Bronchial epithelial cell (primary cell): ENCODE measurements at regions not wholly inside any gene's neighbourhood (a gene's known extent, or its start where the extent isn't known, plus 50 kb on each side); places are given as distances from the start of the nearest gene placed in this dataset.

Experiments used
- DNase-seq: peaks from one replicate; pipeline ENCODE4 v3.0.0-alpha.2; 2010; ENCODE audit warnings: low read depth
- FAIRE-seq: peaks from 2 replicates; lab custom pipeline; 2011; peaks lifted over from hg19 to GRCh38; lab: Jason Lieb, UNC
- H3K27me3 ChIP-seq: 2 replicates; pipeline ENCODE4 v1.5.1; 2011; ENCODE audit warnings: low read length; ENCODE audit not compliant: control insufficient read depth, insufficient read depth
- H3K36me3 ChIP-seq: 2 replicates; pipeline ENCODE4 v1.5.1; 2011; ENCODE audit warnings: low read length; ENCODE audit not compliant: control insufficient read depth, insufficient read depth
- H3K4me3 ChIP-seq: 2 replicates; pipeline ENCODE4 v1.5.1; 2011; ENCODE audit warnings: mild to moderate bottlenecking, low read depth, low read length, control low read depth
- CTCF ChIP-seq: IDR thresholded peaks from 2 replicates; pipeline ENCODE4 v1.5.1; 2011; ENCODE audit warnings: mild to moderate bottlenecking, moderate library complexity, low read length, control low read depth, inconsistent platforms; ENCODE audit not compliant: insufficient read depth, severe bottlenecking

DNA sequence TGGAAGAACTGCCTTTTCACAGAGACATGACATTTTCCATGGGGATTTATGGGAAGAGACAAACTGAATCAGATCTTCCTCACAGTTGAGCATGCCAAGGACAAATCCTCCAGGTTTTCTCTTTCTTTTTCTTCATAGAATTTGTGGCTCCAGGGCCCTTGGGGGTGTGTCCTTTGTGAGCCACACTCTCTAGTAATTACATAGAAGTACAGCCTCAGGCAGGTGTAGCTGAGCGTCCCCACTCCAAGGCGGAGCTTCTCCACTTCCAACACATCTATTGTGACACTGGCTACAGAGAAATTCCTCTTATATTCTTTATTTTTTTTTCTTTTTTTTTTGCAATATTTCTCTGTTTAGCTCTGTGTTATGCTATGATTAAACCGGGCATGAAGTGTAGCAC is 420.5 kb upstream of the CD180 start:
- FAIRE-seq = no peak
- DNase-seq = no peak
- H3K27me3 ChIP-seq = no peaks in the 10 kb centered on the region
- no peaks in the 10 kb centered on the region for H3K36me3 ChIP-seq
- no peak overlapping the region for H3K4me3 ChIP-seq
- TF ChIP-seq CTCF = no peak

- DNase-seq (no peak), FAIRE-seq (no peak)
- Histone ChIP-seq H3K36me3 (no peaks in the 10 kb centered on the region), H3K4me3 (no peak overlapping the region), H3K27me3 (no peaks in the 10 kb centered on the region)
- no peak for TF ChIP-seq CTCF
Measured at GRCh38 chr5:67612961-67613360, 416.4 kb upstream of the CD180 start.

- H3K4me3 ChIP-seq = no peak overlapping the region
- H3K27me3 ChIP-seq = no peaks in the 10 kb centered on the region
Measured at GRCh38 chr5:67610186-67610912, 413.8 kb upstream of the CD180 start.

DNA sequence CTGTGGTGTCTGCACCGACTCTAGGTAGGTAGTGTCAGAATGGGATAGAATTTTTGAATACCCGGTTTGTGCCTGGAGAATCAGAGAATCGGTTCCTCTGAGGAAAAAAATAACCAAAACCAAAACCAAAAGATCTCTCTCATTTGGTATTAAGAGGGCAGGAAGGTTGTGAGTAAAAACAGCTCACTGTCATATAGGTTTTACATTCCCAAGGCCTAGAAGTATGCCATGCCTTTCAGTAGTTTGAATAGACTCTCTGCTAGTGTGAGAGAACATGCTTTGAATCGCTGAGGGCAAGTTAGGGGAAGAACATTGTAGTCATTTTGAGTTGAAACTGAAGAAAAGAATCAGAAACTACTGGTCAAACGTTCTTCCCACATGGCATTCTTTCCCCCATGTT is 411.4 kb upstream of the CD180 start:
- Histone ChIP-seq H3K36me3 (no peaks in the 10 kb centered on the region), H3K4me3 (no peak overlapping the region), H3K27me3 (no peaks in the 10 kb centered on the region)
- TF ChIP-seq CTCF = no peak
- FAIRE-seq = no peak
- DNase-seq = no peak

More at GRCh38 chr5:67610186-67610912, 413.8 kb upstream of the CD180 start:
- no peak for DNase-seq
- FAIRE-seq = no peak
- no peaks in the 10 kb centered on the region for H3K36me3 ChIP-seq
- no peak for TF ChIP-seq CTCF

DNA sequence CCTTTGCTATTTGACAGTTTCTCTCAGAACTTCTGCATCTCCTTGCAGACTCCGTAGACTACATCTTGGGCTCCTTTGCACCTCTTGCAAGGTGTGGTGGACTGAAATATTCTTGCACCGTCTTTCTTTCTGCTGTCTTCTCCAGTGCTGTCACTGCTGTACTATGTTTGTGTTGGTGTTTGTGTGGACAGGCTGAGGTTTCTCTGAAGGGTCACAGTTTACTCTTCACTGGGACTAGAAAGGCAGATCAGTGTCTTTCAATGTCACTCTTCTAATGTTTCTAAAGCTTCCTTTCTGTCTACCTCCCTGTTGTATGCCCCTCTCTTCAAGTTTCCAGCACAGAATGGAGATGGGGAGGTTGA is 410.0 kb upstream of the CD180 start:
- Histone ChIP-seq H3K4me3 (no peak overlapping the region), H3K27me3 (no peaks in the 10 kb centered on the region), H3K36me3 (no peaks in the 10 kb centered on the region)
- FAIRE-seq (no peak), DNase-seq (no peak)
- no peak for TF ChIP-seq CTCF
